Esophagus muscularis mucosa (tissue), 4 donors: ENCODE measurements at regions not wholly inside any gene's neighbourhood (a gene's known extent, or its start where the extent isn't known, plus 50 kb on each side); places are given as distances from the start of the nearest gene placed in this dataset.
"Not testable (repeated sequence)": the region's sequence is repeated elsewhere in the genome, so short reads cannot be mapped to it uniquely, and the experiment has no call there.

Experiments
- DNase-seq: peaks from one replicate; pipeline ENCODE4 v3.0.0-alpha.2; 2017; ENCODE audit errors: extremely low spot score
- H3K27ac ChIP-seq, 4 donors: fragments of 200-600 bp; sonication (generic); replicated peaks in 1 of 4; 1 replicate in 3 of 4; 2 replicates in 1 of 4; pipeline ENCODE4 v1.5.1; 2016 to 2019; ENCODE audit warnings: mild to moderate bottlenecking in 1 of 4
- H3K27me3 ChIP-seq, 4 donors: fragments of 200-600 bp; sonication (generic); one replicate each; pipeline versions ENCODE4 v1.5.1 to v1.6.0; 2016 to 2019
- H3K36me3 ChIP-seq, 4 donors: fragments of 200-600 bp; sonication (generic); one replicate each; pipeline ENCODE4 v1.5.1; 2016 to 2019
- H3K4me1 ChIP-seq, 4 donors: fragments of 200-600 bp; sonication (generic); one replicate each; pipeline ENCODE4 v1.5.1; 2016 to 2019
- H3K4me3 ChIP-seq, 4 donors: fragments of 200-600 bp; sonication (generic); 1 replicate in 2 of 4; 2 replicates in 2 of 4; pipeline ENCODE4 v1.5.1; 2016 to 2019; ENCODE audit warnings: mild to moderate bottlenecking in 4 of 4, moderate library complexity in 1 of 4
- H3K9me3 ChIP-seq, 4 donors: fragments of 200-600 bp; sonication (generic); 1 replicate in 3 of 4; 2 replicates in 1 of 4; pipeline ENCODE4 v1.5.1; 2016 to 2019
- EP300 ChIP-seq: sonication (generic); formaldehyde crosslinking; IDR thresholded peaks from one replicate; pipeline ENCODE4 v1.6.1; 2017; ENCODE audit warnings: antibody characterized with exemption
- POLR2A ChIP-seq: fragments of 450-650 bp; IDR thresholded peaks from one replicate; pipeline ENCODE4 v1.6.1; 2017; ENCODE audit warnings: antibody characterized with exemption, moderate library complexity, mild to moderate bottlenecking, low read depth
- POLR2AphosphoS5 ChIP-seq, 2 donors: sonication (generic); formaldehyde crosslinking; IDR thresholded peaks; one replicate each; pipeline ENCODE4 v1.6.1; 2017; ENCODE audit warnings: antibody characterized with exemption in 2 of 2
- WGBS: methylation state at CpG from one replicate; pipeline ENCODE4 v1.1.5; 2018; 5-methylcytosine and 5-hydroxymethylcytosine counted together
- intact Hi-C: fragments of 100-400 bp; cut with DNase I; formaldehyde crosslinking; loops from one replicate; pipeline ENCODE4 v1.15.1; 2023
- TF ChIP-seq, protein P1 (sequence below), 3 experiments: fragments of 200-600 bp in 2 of 3; fragments of 450-650 bp in 1 of 3; sonication (generic) in 2 of 3; IDR thresholded peaks; one replicate each; pipeline ENCODE4 v1.5.1; 2017 to 2019; ENCODE audit warnings: antibody characterized with exemption in 3 of 3, mild to moderate bottlenecking in 2 of 3, moderate library complexity in 1 of 3

DNA sequence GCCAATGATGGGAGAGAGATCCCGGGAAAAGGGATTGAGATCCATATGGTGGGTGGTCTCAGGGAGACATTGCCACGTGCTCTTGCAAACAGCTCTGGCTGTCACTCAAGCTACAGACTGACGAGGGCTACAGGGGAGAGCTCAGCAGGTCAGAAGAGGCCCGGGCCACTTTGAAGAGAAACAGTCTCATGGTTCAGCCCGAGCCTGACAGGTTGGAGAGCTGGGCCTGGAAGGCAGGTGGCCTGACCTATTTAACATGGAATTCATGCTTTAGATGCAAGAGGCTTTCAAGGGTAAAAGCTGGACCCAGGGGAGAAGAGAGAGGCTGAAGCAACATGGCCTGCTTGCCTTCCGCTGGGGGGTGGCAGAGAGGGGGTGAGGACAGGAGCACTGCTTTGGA lies 81.0 kb upstream of the BRD7 start:
- Histone ChIP-seq H3K27me3 (peaks cover 0 to 13% (median 0%) of the 10 kb centered on the region in 4 donors), H3K9me3 (no peaks in the 10 kb centered on the region), H3K27ac (no peak overlapping the region), H3K36me3 (no peaks in the 10 kb centered on the region), H3K4me1 (no peaks in the 10 kb centered on the region), H3K4me3 (no peak overlapping the region)
- intact Hi-C loops = no loop called here
- WGBS = 67% methylated on average over 6 of the region's 6 CpGs
- no peak for DNase-seq
- no peak for TF ChIP-seq POLR2AphosphoS5 (IDR thresholded peaks at IDR 0.05)
- no peak for TF ChIP-seq POLR2A

DNA sequence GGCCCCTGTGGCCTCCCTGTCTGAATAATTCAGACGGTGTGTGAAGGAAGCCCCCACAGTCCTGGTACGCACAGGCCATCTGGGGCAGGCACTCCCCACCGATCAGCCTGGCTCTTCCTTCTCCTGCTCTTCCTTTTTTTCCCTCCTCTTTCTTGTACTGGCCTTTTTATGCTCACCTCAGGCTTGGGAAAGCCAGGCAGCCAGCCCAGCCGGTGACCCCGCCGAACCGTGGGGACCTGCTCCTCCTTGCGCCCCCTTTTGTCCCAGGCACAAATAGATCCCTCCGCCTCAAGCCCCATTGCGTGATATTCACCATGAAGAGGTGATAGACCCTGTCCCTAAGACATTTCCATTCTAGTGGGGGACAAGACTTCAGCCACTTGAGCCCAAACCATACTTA lies 80.2 kb upstream of the BRD7 start:
- no peaks in the 10 kb centered on the region for H3K9me3 ChIP-seq
- TF ChIP-seq POLR2AphosphoS5 (IDR thresholded peaks at IDR 0.05) (no peak), POLR2A (no peak), EP300 (no peak)
- TF ChIP-seq, protein P1, sequence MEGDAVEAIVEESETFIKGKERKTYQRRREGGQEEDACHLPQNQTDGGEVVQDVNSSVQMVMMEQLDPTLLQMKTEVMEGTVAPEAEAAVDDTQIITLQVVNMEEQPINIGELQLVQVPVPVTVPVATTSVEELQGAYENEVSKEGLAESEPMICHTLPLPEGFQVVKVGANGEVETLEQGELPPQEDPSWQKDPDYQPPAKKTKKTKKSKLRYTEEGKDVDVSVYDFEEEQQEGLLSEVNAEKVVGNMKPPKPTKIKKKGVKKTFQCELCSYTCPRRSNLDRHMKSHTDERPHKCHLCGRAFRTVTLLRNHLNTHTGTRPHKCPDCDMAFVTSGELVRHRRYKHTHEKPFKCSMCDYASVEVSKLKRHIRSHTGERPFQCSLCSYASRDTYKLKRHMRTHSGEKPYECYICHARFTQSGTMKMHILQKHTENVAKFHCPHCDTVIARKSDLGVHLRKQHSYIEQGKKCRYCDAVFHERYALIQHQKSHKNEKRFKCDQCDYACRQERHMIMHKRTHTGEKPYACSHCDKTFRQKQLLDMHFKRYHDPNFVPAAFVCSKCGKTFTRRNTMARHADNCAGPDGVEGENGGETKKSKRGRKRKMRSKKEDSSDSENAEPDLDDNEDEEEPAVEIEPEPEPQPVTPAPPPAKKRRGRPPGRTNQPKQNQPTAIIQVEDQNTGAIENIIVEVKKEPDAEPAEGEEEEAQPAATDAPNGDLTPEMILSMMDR (IDR thresholded peaks at IDR 0.05) = no peak
- H3K4me3 ChIP-seq = no peak overlapping the region
- no peak overlapping the region for H3K27ac ChIP-seq
- intact Hi-C loops = no loop called here
- DNase-seq = no peak
- H3K4me1 ChIP-seq = no peaks in the 10 kb centered on the region
- H3K36me3 ChIP-seq = no peaks in the 10 kb centered on the region
- peaks cover 0 to 13% (median 0%) of the 10 kb centered on the region in 4 donors for H3K27me3 ChIP-seq
- WGBS = 84% methylated on average over 10 of the region's 10 CpGs

DNA sequence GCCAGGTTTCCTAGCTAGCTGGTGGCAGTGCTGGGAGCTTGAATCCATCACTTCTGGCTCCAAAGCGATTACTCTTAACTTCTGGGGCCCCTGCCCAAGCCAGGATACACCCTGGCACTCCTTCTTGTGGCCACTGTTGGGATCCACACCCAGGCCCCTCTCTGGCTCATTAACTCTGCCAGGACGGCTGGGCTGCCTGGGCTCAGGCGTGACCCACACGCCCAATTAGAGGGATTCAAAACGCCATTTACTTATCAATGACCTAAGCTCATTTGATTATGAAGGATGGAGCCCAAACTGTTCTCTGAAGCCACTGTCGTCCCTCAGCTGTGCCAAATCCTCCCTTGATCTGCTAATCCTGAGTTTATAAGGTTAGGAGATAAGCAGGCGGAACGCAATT lies 79.7 kb upstream of the BRD7 start:
- Histone ChIP-seq H3K4me1 (no peaks in the 10 kb centered on the region), H3K36me3 (no peaks in the 10 kb centered on the region), H3K27ac (no peak overlapping the region), H3K4me3 (no peak overlapping the region), H3K9me3 (no peaks in the 10 kb centered on the region), H3K27me3 (peaks cover 0 to 13% (median 0%) of the 10 kb centered on the region in 4 donors)
- intact Hi-C loops = no loop called here
- WGBS = 78% methylated on average over 7 of the region's 8 CpGs
- no peak for DNase-seq
- no peak for TF ChIP-seq POLR2A
- TF ChIP-seq POLR2AphosphoS5 (IDR thresholded peaks at IDR 0.05) = no peak
- TF ChIP-seq, protein P1 (IDR thresholded peaks at IDR 0.05) = no peak
- no peak for TF ChIP-seq EP300

DNA sequence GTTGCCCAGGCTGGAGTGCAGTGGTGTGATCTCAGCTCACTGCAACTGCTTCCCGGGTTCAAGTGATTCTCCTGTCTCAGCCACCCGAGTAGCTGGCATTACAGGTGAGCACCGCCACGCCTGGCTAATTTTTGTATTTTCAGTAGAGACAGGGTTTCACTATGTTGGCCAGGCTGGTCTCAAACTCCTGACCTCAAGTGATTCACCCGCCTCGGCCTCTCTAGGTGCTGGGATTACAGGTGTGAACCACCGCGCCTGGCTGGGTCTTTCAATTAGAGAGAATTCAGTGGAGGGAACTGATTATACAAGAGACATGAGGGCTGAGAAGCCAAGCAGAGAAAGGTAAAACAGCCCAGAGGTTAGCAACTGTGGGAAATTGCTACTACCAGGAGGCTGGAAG lies 78.6 kb upstream of the BRD7 start:
- intact Hi-C loops, DNase-seq: not testable (repeated sequence)
- 86% methylated on average over 8 of the region's 8 CpGs for WGBS

DNA sequence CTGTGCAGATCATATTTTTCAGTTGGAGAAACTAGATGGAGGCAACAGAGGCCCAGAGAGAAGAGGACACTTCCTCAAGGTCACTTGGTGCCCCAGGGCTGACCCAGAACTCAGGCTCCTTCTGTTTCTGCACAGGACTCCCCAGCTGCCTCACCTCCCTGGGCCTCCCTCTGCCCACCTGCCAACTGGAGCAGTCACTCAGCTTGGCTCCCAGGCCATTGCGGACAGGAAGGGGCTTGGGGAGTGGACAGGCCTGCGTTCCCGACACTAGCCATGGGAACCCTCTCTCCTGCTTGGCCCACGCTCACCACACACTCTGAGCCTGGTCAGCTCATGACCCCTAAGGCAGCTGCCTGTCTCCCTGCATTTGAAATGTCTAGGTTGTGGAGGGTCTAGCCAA lies 78.1 kb upstream of the BRD7 start:
- no peaks in the 10 kb centered on the region for H3K4me1 ChIP-seq
- 71% methylated on average over 1 of the region's 4 CpGs for WGBS
- H3K36me3 ChIP-seq = no peaks in the 10 kb centered on the region
- no peak overlapping the region for H3K27ac ChIP-seq
- no peak for DNase-seq
- peaks cover 0 to 13% (median 0%) of the 10 kb centered on the region in 4 donors for H3K27me3 ChIP-seq
- TF ChIP-seq POLR2AphosphoS5 (IDR thresholded peaks at IDR 0.05) = no peak
- TF ChIP-seq EP300 = no peak
- TF ChIP-seq POLR2A = no peak
- TF ChIP-seq, protein P1 (IDR thresholded peaks at IDR 0.05) = no peak
- no peak overlapping the region for H3K4me3 ChIP-seq
- H3K9me3 ChIP-seq = peaks cover 0 to 5% (median under 1%) of the 10 kb centered on the region in 4 donors
- intact Hi-C loops = no loop called here

More for the DNA sequence above, 78.6 kb upstream of the BRD7 start:
- H3K27me3 ChIP-seq = peaks cover 0 to 13% (median 0%) of the 10 kb centered on the region in 4 donors
- not testable (repeated sequence) for H3K4me3 ChIP-seq, H3K4me1 ChIP-seq, H3K27ac ChIP-seq, H3K36me3 ChIP-seq, H3K9me3 ChIP-seq
